ENCODE measurements at regions not wholly inside any gene's neighbourhood (a gene's known extent, or its start where the extent isn't known, plus 50 kb on each side); places are given as distances from the start of the nearest gene placed in this dataset.

GRCh38 chr13:46996316-46997030, 99.6 kb upstream of the HTR2A start:
- Histone ChIP-seq H3K36me3 (ENCODE audit: control insufficient read depth in 2 of 2, extremely low read depth in 1 of 2, insufficient read depth in 2 of 2, low read length in 2 of 2) (no peaks in the 10 kb centered on the region), H3K4me3 (replicated peaks in 1 of 3; ENCODE audit: insufficient read depth in 1 of 3, low read depth in 1 of 3, low read length in 3 of 3) (no peak overlapping the region), H3K4me1 (ENCODE audit: control insufficient read depth, extremely low read depth, insufficient read depth, low read length) (no peaks in the 10 kb centered on the region), H3K27me3 (ENCODE audit: control insufficient read depth in 2 of 2, insufficient read depth in 2 of 2, low read length in 2 of 2) (no peaks in the 10 kb centered on the region), H4K20me1 (replicated peaks; ENCODE audit: control insufficient read depth, extremely low read depth, insufficient read depth, low read length) (no peaks in the 10 kb centered on the region), H3K27ac (ENCODE audit: insufficient read depth, low read depth, low read length) (no peak overlapping the region), H3K9ac (replicated peaks; ENCODE audit: extremely low read depth, insufficient read depth, low read length) (no peak overlapping the region), H3K9me3 (replicated peaks; ENCODE audit: control insufficient read depth, insufficient read depth, low read length) (no peaks in the 10 kb centered on the region), H3K9me1 (replicated peaks; ENCODE audit: control insufficient read depth, extremely low read depth, insufficient read depth, low read length) (no peaks in the 10 kb centered on the region), H3K79me2 (ENCODE audit: control insufficient read depth, insufficient read depth, low read length) (no peaks in the 10 kb centered on the region), H3K4me2 (ENCODE audit: insufficient read depth, low read length) (no peak overlapping the region), H2AFZ (ENCODE audit: low read depth, low read length) (no peak overlapping the region)
- dilution Hi-C loops (cut with MboI; ENCODE audit: extremely low pct_ligation_motif_present, low sequenced_read_pairs): no loop called here
- intact Hi-C loops (cut with micrococcal nuclease): no loop called here
- POLR2A ChIA-PET: no interaction called here
- CTCF ChIA-PET: interaction anchor here (1.4 kb wide), 1 partner anchor 22 kb away, joined by 4 read pairs; no protein-coding TSS in a partner anchor
- BruUV-seq (replicated peaks): no TSS peak
- DNase-seq (ENCODE audit: low read depth, low spot score): no peak
- TF ChIP-seq CTCF (IDR thresholded peaks at IDR 0.05; ENCODE audit: extremely low read depth in 1 of 2, insufficient read depth in 1 of 2, low read depth in 1 of 2, low read length in 2 of 2) (no peak), JUN (IDR thresholded peaks at IDR 0.05; ENCODE audit: borderline replicate concordance, insufficient read depth, insufficient read length, low read depth) (no peak), GATA2 (IDR thresholded peaks at IDR 0.05; ENCODE audit: insufficient read depth, insufficient read length, low read depth, low read length) (no peak), MAX (IDR thresholded peaks at IDR 0.05; ENCODE audit: insufficient read depth, insufficient read length) (no peak)
- no peak for FAIRE-seq

DNA sequence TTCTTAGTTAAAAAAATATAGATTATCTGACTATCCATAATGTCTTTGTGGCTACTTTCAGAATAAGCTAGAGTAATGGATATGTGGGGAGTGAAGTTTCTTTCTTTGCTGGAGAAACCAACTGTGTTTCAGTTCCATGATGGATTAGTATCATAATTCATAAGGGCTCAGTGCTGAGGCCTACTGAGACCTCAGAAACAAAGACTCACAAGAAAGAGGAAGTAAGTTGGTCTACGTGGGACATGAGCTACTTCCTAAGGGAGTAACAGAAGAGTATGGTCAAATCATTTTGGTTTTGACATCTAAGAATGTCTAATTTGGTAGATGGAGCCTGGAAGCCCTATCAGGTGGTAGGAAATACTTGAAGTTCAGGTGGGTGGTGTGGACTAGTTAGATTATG, 99.0 kb upstream of the HTR2A start:
- Histone ChIP-seq H3K9me1 (replicated peaks; ENCODE audit: control insufficient read depth, extremely low read depth, insufficient read depth, low read length) (no peaks in the 10 kb centered on the region), H3K79me2 (ENCODE audit: control insufficient read depth, insufficient read depth, low read length) (no peaks in the 10 kb centered on the region), H3K4me2 (ENCODE audit: insufficient read depth, low read length) (no peak overlapping the region), H2AFZ (ENCODE audit: low read depth, low read length) (no peak overlapping the region), H3K36me3 (ENCODE audit: control insufficient read depth in 2 of 2, extremely low read depth in 1 of 2, insufficient read depth in 2 of 2, low read length in 2 of 2) (no peaks in the 10 kb centered on the region), H3K27me3 (ENCODE audit: control insufficient read depth in 2 of 2, insufficient read depth in 2 of 2, low read length in 2 of 2) (no peaks in the 10 kb centered on the region), H3K27ac (ENCODE audit: insufficient read depth, low read depth, low read length) (no peak overlapping the region), H3K4me1 (ENCODE audit: control insufficient read depth, extremely low read depth, insufficient read depth, low read length) (no peaks in the 10 kb centered on the region), H3K9me3 (replicated peaks; ENCODE audit: control insufficient read depth, insufficient read depth, low read length) (no peaks in the 10 kb centered on the region), H4K20me1 (replicated peaks; ENCODE audit: control insufficient read depth, extremely low read depth, insufficient read depth, low read length) (no peaks in the 10 kb centered on the region), H3K9ac (replicated peaks; ENCODE audit: extremely low read depth, insufficient read depth, low read length) (no peak overlapping the region), H3K4me3 (replicated peaks in 1 of 3; ENCODE audit: insufficient read depth in 1 of 3, low read depth in 1 of 3, low read length in 3 of 3) (no peak overlapping the region)
- BruUV-seq (replicated peaks): no TSS peak
- DNase-seq (ENCODE audit: low read depth, low spot score): no peak
- FAIRE-seq: no peak
- POLR2A ChIA-PET: no interaction called here
- no peak for TF ChIP-seq POLR2A (IDR thresholded peaks at IDR 0.05; ENCODE audit: low read depth, low read length)
- dilution Hi-C loops (cut with MboI; ENCODE audit: extremely low pct_ligation_motif_present, low sequenced_read_pairs): no loop called here
- CTCF ChIA-PET: no interaction called here
- intact Hi-C loops (cut with micrococcal nuclease): no loop called here
